ENCODE measurements at regions not wholly inside any gene's neighbourhood (a gene's known extent, or its start where the extent isn't known, plus 50 kb on each side); places are given as distances from the start of the nearest gene placed in this dataset.

DNA sequence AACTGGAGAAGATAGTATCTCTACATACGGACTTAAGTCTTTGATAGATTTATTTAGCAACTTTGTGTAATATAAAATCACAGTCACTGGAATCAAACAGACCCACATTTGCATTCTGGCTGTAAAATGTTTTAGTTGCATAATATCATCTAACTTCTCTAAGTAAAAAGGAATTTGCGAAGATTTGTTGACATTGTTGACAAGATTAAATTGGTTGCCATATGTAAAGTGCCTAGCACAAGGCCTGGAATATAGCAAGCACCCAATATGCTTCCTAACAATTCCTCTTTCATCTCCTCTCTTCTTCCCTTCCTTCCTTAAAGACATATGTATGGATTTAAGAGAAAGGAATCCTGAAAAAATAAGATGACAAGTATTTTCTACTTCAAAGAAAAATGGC, 295.4 kb upstream of the PPFIA2 start:
- DNase-seq (ENCODE audit: low read depth in 3 of 3, low spot score in 1 of 3) = no peak

- DNase-seq (ENCODE audit: low read depth in 3 of 3, low spot score in 1 of 3) = no peak
Measured at GRCh38 chr12:82047446-82047845, 288.3 kb upstream of the PPFIA2 start.

GRCh38 chr12:82040987-82041743, 282.0 kb upstream of the PPFIA2 start:
- DNase-seq (ENCODE audit: low read depth in 3 of 3, low spot score in 1 of 3) = no peak

DNA sequence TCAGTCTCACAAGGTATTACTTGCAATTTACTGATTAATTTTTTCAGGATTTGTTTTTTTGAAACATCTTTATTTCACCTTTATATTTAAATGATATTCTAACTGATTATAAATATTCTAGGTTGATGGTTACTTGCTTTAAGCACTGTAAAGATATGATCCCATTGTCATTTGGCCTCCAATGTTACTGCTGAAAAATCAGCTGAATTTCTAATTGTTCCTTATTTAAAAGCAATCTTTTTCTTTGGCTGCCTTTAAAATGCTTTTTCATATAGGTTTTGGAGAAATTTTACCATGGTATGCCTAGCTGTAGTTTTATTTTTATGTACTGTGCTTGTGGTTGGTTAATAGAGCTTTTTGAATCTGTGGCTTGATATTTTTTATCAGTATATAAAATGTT, 275.6 kb upstream of the PPFIA2 start:
- DNase-seq (ENCODE audit: low read depth in 3 of 3, low spot score in 1 of 3) = no peak

DNA sequence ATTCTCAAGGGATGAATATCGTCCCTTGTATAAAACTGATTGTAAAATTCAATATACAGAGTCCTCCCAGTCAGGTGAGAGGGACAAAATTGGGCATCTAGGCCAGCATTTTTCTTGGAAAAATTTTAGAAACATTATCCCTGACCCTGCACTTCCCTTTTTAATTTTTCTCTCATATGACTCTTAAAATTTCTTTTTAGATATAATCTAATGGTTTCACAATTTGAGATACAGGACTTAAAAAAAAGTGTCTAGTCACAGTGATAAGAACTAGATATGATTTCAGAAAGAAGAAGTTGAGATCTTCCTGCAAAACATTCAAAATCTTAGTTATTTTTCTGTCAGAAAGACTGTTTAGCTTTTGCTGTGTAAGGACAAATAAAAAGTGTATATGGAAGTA, 270.8 kb upstream of the PPFIA2 start:
- DNase-seq (ENCODE audit: low read depth in 3 of 3, low spot score in 1 of 3) = no peak

DNA sequence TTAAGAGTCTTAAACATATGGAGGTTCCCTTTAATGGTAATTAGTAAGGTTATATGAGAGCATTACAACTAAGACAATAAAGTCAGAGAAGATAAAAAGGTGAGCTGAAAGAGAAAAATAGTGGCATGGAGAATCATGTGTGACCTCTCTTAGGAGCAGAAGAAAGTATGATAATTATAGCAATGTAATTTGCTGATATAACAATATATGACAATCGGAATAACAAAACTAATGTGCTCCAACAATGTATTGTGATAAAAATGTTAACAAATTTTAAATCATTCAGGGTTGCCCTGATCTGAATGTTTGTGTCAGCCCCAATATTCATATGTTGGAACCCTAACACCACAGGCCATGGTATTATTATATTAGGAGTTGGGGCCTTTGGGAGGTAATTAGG, 269.6 kb upstream of the PPFIA2 start:
- DNase-seq (ENCODE audit: low read depth in 3 of 3, low spot score in 1 of 3) = no peak

DNA sequence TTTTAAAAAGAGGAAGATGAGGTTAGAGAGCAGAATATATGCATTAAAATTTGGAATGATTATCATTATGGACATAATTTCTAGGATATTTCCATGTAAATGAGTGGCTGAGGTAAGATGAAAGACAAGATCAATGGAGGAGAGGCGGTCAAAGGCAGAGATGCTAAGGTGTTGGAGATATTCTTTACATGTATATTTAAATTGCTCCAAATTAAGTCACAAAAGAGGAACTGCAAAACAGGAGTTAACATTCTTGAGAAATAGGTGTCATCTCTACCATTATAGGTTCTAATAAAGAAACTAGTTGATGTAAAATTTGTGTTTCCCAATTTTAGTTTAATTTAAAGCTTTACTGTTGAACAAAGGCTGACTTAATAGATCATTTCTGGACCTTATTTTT, 268.5 kb upstream of the PPFIA2 start:
- DNase-seq (ENCODE audit: low read depth in 3 of 3, low spot score in 1 of 3) = no peak

DNA sequence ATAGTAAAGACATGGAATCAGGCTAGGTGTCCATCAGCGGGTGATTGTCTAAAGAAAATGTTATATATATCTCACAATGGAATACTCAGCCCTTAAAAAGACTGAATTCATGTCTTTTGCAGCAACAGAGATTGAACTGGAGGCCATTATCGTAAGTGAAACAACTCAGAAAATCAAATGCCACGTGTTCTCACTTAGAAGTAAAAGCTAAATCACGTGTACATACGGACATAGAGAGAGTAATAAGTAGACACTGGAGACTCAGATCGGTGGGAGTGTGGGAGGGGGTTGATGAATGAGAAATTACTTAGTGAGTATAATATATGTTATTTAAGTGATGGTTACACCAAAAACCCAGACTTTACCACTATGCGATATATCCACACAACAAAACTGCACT, 266.3 kb upstream of the PPFIA2 start:
- no peak for DNase-seq (ENCODE audit: low read depth in 3 of 3, low spot score in 1 of 3)

- no peak for DNase-seq (ENCODE audit: low read depth in 3 of 3, low spot score in 1 of 3)
Measured at GRCh38 chr12:82019533-82019932, 260.4 kb upstream of the PPFIA2 start.

DNA sequence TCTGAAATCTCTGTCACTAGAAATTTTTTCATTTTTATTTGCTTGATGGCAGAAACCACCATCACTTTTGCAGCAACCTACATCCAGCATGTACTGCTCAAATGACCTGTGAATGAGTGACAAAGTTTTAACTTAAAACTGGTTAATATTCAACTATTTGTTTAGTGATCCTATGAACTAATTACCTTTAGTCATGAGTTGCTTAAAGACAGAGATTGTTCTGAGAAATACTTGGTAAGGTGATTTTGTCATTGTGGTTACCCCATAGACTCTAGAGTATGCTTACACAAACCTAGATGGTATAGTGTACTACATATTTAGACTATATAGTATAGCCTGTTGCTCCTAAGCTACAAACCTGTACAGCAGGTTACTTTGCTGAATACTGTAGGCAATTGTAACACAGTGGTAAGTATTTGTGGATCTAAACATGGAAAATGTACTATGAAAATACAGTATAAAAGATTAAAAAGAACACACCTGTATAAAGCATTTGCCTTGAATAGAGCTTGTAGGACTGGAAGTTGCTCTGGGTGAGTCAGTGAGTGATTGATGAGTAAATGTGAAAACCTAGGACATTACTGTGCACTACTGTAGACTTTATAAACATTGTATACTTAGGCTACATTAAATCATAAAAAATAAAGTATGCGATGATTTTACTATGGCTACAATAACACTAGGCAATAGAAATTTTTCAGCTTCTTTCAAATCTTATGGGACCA, 256.6 kb upstream of the PPFIA2 start:
- no peak for DNase-seq (ENCODE audit: low read depth in 3 of 3, low spot score in 1 of 3)

GRCh38 chr12:82012176-82012575, 253.0 kb upstream of the PPFIA2 start:
- DNase-seq (ENCODE audit: low read depth in 3 of 3, low spot score in 1 of 3) = no peak

DNA sequence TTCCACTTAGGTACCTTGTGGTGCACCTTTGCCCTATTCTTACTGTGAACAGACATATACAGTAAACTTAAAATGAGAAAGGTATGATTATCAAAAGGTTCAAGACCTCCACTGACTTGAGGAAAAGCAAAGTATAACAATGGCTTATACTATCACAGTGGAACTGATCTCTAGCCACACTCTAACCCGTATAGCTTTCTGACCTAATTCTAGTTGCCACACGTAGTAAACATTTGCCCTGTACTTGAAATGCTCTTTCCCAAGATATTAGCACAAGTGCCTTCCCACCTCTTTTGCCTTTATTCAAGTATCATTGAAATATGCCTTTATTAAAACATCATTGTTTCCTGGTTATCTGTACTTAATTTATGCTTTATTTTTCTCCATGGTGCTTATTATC, 250.4 kb upstream of the PPFIA2 start:
- no peak for DNase-seq (ENCODE audit: low read depth in 3 of 3, low spot score in 1 of 3)

- no peak for DNase-seq (ENCODE audit: low read depth in 3 of 3, low spot score in 1 of 3)
Measured at GRCh38 chr12:82008251-82008650, 249.1 kb upstream of the PPFIA2 start.

DNA sequence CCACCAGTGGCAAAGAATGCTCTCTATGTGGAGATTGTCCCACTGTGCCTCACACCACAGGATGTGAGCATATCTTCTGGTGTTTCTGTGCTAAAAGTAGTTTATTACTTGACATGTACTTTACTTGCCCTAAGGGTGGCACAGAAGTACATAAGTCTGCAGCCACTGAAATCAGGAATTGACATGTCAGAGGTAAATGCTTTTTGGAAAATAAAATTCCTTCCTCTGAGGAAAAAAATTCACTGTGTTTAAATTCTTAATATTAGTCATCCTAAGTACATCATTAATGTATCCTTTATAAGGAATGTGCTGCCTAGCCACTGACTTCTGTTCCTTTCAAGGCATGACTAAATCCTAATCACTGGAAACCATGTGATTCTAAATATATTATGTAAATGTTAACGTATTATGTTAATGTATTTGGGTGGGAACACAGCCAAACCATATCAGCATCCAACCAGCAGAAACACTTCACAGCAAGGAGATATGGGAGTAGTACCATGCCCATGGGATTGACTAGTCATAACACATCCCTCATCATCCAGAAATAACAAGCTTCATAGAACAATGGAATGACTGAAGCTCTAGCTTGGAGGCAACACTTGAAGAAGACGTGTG, 239.7 kb upstream of the PPFIA2 start:
- no peak for DNase-seq (ENCODE audit: low read depth in 3 of 3, low spot score in 1 of 3)

DNA sequence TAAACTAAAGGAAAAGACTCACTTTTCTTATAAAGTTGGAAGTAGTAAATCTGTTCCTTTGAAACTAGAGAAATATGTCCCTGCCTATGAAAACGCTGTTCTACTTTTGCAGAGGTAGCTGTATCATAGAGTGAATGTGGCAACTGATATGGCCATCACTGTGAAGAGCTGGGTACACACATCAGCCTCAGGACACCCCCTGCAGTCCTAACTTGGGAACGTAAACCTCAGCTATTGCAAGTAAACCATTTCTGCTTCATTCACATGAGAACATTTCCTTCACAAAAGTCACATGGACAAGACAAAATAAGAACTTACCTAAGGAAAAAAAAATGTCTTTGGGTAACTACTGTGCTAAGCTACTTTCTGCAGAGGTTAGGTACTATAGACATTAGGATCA, 233.3 kb upstream of the PPFIA2 start:
- peak in 1 of 3 donors; percentile 0 for DNase-seq (ENCODE audit: low read depth in 3 of 3, low spot score in 1 of 3)

DNA sequence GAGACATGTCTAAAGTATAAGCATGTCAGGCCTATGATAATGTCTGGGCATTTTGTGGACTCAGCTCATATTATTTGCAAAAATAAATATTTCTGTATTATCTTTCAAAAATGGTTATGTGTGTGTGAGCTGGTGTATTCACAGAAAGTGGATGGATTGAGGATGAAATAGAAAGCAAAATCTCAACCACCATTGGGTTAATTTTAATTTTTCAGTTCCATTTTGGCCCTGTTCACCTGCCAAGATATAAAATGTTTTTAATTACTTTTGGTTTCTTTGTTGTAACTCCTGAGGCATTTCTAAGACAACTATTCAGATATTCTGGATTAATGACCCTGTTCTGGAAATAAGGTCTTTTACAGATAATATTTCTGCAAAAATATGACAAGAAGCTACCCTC, 232.7 kb upstream of the PPFIA2 start:
- DNase-seq (ENCODE audit: low read depth in 3 of 3, low spot score in 1 of 3) = no peak

- DNase-seq (ENCODE audit: low read depth in 3 of 3, low spot score in 1 of 3) = no peak
Measured at GRCh38 chr12:81988362-81988761, 229.2 kb upstream of the PPFIA2 start.

DNA sequence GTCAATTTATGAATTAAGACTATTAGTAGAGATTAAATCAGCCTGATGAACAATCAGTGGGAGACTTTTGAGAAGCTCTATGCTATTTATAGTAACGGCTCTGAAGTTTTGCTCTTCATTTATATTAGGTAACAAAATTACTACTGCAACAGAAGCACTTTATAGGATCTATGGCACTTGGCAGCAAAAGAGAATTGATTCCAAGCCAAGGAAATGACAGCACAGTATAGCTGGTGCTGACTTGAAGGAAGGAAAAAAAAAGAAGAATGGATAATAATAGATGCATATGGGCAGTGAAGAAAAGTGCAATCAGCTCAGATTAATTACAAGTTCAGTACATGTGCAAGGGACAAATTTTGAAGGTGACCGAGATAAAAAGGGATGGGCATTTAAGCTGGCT, 228.2 kb upstream of the PPFIA2 start:
- no peak for DNase-seq (ENCODE audit: low read depth in 3 of 3, low spot score in 1 of 3)

DNA sequence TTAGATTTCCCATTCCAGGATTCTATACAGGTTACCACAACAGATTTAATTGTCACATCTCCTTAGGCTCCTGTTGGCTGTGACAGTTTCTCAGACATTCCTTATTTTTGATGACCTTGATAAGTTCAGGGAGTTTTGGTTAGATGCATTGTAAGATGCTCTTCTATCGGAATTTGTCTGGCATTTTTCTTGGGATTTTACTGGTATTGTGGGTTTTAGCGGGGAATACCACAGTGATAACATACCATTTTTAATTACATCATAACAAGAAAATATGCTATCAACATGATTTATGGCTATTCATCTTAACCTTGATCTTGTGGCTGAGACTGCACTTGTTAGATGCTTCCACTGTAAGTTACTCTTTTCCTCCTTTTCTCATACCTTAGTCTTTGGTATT, 217.5 kb upstream of the PPFIA2 start:
- no peak for DNase-seq (ENCODE audit: low read depth in 3 of 3, low spot score in 1 of 3)

DNA sequence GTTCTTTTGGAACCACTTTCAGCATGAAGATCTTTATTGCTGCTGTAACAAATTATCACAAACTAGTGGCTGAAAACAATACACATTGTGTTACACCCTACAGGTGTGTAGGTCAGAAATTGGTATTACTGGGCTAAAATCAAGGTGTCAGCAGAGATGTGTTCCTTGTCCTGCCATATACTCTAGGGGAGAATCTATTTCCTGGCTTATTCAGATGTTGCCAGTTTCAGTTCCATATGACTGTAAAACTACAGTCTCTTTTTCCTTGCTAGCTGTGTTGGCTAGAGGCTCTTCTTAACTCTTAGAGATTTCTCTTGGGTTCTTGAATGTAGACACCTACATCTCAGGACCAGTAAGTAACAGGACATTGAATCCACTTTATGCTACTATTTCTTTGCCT, 215.6 kb upstream of the PPFIA2 start:
- no peak for DNase-seq (ENCODE audit: low read depth in 3 of 3, low spot score in 1 of 3)

DNA sequence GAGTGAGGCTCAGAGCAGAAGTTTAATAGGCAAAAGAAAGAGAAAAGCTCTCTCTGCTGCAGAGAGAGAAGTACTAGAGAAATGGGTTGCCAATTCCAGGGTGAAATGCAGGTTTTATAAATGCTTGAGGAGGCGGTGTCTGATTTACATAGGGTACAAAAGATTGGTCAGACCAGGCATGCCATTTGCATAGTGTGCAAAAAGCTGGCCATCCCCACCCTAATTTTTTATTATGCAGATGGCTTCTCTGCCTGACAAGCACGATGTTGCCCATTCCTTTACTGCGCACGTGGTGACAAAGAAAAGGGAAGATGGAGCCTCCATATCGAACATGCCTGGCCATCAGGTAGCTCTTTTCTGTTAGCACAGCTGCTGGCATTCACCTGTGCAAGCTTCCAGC, 209.3 kb upstream of the PPFIA2 start:
- DNase-seq (ENCODE audit: low read depth in 3 of 3, low spot score in 1 of 3) = no peak

DNA sequence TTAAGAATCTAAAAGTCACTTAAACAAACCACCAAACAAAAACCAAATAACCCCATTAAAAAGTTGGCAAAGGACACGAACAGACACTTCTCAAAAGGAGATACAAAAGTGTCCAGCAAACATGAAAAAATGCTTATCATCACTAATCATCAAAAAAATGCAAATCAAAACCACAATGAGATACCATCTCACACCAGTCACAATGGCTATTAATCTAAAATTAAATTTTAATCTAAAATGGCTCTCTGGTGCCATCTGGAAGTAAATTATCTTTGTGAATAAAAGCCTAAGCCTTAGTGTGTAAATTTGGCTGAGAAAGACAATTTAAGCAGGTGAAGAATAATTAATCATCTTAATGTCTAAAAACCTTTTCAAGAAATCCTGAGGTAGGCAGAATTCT, 204.5 kb upstream of the PPFIA2 start:
- no peak for DNase-seq (ENCODE audit: low read depth in 3 of 3, low spot score in 1 of 3)

Data from stimulated activated CD4-positive, alpha-beta T cell treated with anti-CD3 and anti-CD28 coated beads, TNF-alpha, amount 100 ng/mL, for 1 hour (primary cell).